Raji (cell line): ENCODE measurements at regions not wholly inside any gene's neighbourhood (a gene's known extent, or its start where the extent isn't known, plus 50 kb on each side); places are given as distances from the start of the nearest gene placed in this dataset.

Source experiments
- POLR2A ChIP-seq: IDR thresholded peaks from 2 replicates; pipeline ENCODE4 v1.6.1; 2011; ENCODE audit warnings: low read depth, low read length, control low read depth; ENCODE audit not compliant: insufficient read depth

DNA sequence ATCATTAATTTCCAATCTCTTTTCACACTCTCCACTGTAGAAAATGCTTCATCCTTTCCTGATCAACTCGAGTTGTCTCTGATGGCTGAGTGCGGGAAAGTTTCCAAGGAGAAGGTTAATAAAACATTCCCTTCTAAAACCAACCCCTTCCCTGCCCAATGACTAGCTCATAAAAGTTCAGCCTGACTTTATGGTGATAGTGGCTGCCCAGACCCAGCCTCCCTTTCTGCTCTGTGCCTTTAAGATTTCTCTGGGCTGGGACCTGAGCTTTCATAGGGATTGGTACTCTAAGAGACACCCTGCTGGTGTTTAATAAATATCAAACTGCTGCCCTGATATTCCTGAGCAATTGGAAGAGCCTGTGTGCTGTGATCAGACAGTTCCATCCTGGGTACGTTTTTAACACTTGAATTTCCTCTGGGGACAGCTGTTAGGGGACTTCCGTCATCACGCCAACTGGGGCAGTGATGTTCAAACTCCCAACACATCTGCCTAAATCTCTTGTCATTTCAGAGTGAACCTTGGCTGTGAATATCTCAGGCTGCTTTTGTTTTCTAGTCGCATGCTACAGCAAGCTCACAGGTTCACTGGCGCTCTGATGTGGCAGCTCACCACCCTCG lies 195.0 kb upstream of the KIRREL3 start:
- TF ChIP-seq POLR2A, result no peak

DNA sequence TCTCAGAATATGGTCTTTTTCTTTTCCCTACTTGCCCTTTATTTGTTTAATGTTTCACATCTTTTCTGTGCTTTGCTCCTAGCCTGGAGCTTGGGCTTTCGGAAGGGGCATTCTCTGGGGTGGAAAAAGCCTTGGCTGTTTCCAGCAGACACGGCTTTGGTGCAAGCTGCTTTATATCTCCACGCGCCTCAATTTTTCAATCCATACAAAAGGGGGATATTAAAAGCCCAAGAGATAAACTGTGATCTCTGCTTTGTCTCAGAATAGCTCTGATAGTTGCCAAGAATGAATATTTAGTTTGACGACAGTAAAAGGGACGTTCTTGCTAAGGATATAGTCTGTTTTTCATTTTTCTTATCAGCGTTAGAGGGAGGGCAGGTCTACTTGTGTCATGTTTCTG lies 194.0 kb upstream of the KIRREL3 start:
- TF ChIP-seq POLR2A, result no peak

DNA sequence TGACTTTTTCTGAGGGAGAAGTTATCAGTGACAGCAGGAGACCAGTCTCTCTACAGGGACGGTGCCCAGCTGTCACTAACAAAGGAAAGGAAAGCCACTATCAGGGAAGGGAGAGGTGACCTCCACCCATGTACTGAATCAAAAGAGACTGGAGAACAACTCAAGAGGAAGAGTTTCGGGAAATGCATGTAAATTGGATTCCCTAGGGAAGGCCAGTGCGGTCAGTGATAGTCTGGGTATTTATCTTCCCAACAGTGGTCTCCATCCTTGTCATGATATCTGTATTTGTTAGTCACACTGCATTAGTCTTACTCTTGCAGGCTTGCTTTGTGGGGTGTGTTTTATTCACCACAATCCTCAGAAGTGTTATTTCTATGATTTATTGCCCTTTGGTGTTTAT lies 193.4 kb upstream of the KIRREL3 start:
- TF ChIP-seq POLR2A, result no peak

DNA sequence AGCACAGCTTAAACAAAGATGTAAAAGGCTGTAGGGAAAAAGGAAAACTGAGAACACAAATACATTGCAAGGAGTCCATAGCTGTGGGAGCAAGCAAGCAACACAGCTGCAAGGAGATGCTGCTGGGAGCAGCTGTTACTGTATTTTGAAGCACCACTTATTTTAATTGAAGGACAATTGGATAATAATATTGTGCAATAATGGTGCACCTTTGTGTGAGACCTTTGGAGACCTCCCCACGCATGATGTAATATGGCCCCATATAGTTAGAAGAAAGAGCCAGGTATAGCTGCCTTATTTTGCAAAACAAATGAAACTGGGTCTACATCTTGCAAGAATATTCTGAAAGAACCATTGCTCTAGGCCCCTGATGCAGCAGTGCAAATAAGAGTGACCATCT lies 191.1 kb upstream of the KIRREL3 start:
- no peak for TF ChIP-seq POLR2A

DNA sequence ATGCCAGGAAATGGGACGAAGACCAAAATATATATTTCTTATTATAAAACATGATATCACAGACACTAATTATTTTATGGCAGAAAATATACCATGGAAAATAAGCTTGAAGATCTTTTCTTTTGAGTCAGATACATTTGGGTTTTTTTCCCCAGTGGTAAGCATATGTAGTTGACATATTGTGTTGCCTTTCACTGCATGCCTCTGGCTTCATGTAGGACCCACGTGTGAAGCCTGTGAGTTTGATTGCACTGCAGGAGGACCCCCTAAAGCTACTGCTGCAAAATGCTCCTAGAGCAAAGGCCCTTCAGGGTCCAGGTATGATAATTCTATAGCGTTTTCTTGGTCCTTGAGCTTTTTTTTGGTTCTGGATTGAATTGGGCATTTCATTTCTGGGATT lies 190.7 kb upstream of the KIRREL3 start:
- TF ChIP-seq POLR2A, result no peak

DNA sequence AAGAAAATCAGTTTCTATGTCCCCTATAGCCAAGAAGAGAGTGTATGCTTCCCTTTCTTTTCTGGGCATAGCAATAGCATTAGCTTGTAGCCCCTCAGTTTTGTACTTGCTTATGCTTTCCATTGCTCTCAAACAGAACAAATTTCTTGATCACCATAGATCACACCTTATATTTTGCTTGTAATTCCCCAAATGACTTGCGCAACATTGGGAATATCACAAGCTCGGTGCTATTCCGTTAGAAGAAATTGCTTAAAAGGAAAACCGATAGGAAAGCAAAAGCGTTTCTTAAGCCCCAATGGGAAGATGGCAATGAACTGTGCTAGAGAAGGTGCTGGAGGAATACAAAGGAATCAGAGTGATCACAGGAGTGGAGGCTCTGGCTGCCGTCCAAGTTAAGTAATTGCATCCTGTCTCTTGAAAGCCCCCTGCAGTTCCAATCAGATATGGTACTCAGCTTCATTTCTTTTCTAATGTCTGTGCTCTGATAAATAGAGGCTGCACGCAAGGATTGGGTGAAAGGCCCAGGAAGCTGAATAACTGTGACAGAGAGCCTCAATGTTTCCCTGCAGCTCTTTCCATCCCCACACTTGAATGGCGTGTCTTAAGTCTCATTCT lies 182.1 kb upstream of the KIRREL3 start:
- TF ChIP-seq POLR2A, result no peak

DNA sequence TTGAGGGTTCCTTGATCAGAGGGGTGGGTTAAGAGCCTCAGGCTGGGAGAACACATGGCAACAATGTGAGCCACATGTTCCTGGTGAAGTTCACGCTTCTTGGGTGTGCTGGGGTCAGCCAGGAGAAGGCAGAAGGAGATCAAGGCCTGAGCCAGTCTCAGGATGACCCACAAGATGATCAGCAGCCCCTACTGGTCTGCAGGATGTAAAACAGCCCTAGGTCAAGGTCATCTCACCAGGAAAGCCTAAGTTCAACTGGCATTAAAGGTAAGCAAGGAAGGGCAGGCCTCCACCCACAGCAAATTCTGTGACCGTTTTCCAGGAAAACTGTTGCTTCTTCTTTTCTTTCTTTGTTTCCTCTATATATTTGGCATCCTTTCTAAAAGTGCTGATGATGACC lies 156.7 kb upstream of the KIRREL3 start:
- TF ChIP-seq POLR2A, result no peak

DNA sequence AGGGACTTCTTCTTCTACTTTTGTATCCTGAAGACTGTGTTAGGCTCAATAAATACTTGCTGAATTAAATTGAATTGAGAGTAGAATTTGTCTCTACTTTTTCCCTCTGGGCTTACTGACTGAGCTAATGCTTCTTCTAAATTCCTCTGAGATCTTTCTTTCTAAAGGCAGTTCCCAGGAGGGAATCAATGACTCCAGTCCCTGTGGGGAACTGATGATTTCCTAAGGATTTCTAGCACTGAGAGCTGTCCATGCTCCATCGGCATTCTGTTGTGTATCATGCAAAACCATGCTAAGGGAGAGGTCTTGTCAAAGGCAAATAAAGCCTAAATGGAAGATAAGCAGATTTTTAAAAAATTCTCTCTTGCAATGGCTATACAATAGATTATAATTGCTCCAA lies 148.8 kb upstream of the KIRREL3 start:
- TF ChIP-seq POLR2A, result no peak

DNA sequence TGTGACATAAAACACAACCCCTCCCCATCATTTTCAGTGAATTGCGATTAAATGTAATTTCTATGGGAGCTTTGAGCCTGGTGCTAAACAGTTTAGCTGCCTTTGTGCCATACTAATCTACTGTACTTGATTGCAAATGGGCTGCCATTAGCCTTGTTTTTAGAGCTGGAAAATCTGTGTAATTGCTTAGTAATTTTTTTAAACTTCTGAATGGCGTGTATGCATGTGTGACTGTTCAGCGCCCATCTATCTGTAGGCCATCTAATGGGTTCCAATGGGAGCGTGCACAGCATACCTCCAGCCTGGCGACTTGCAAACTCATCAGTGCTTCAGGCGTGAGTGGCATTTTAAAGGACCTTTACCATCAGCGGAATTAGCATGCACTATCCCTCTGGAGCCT lies 142.7 kb upstream of the KIRREL3 start:
- no peak for TF ChIP-seq POLR2A

DNA sequence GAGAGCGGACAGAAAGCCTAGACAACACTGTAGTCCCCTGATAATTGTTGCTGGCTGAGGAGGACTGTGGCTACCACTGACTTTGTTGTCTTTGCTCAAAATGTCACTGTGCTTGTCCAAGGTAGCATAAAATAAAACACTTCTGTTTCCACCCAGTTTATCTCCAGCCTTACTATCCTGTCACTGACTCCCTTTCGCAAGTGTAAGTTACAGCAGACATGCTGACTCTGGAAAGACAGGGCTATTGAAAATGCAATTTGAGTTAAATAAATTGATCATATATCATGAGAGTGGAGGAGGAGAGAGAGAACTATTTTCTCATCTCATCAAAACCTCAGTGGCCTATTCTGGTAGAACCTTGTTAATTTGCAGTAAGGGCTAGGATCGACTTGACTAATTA lies 138.0 kb upstream of the KIRREL3 start:
- TF ChIP-seq POLR2A, result no peak

DNA sequence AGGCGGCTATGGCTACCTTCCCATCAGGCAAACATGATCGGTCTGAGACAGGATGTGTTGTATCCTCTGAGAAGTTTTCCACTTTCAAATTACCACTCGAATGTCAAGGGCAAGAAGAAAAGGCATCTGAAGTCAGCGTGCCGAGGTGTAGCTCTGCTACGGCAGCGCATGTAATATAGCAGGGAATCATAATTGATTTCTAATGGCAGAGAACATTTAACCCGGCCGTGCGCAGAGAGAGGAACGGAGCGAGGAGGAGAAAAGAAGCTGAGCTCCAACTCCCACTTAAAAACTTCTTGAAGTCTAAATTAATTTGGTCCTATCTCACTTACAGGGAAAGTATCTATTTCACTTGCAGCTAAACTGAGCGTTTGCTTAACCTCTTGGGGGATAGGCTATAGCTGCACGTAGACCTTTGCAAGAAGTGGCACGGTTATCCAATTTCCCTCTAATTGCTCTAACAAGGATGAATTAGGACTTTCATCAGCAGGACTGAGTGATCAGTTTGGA lies 137.3 kb upstream of the KIRREL3 start:
- TF ChIP-seq POLR2A, result no peak

DNA sequence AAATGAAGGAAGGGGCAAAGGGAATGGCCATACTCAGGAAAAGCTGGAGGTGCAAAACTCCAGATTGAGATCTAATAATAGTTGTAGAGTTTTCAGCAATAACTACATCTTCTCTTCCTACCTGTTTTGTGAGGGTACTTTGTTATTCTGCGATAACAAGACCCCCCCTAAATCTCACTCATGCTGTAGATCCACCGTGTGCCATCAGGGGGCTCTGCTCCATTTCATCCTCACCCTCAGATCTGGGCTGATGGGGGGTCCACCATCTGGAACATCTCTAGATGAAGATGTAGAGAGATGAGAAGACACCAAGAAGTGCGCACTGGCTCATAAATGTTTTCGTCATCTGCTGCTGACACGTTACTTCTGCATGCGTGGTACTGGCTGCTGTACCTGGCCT lies 135.9 kb upstream of the KIRREL3 start:
- no peak for TF ChIP-seq POLR2A

DNA sequence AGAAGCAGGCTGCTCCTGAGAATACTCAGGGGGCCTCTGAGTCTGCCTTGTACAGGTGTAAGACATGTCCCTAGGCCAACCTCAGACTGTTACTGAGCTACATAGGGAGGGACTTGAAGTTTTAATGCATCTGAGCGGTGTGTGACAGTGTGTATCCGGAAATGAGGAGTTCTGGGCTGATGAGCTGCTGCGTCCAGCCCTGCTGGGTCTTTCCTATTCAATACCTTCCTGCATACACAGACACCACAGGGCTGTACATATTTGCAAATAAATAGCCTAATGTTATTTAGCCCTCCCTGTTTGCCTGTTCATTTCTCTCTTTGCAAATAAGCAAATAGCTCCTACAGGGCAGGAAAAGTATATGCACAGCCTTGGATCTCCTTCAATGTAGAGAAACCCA lies 134.7 kb upstream of the KIRREL3 start:
- no peak for TF ChIP-seq POLR2A

DNA sequence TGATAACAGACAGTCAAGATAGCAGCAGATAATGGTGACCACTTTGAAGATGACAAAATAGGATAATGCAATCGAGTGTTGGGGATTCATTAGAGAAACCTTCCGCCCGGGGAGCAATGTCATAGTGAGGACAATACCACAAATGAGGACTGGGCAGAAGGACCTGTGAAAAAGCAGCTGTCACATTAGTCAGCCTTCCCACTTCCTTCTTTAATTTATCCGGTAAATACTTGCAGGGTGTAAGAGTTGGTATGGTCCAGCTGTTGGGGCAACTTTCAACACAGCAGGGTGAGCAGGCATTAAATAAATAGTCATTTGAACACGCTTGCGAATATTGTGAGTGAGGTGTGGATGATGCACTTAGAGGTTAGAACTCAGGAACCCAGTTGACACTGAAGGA lies 132.5 kb upstream of the KIRREL3 start:
- no peak for TF ChIP-seq POLR2A

DNA sequence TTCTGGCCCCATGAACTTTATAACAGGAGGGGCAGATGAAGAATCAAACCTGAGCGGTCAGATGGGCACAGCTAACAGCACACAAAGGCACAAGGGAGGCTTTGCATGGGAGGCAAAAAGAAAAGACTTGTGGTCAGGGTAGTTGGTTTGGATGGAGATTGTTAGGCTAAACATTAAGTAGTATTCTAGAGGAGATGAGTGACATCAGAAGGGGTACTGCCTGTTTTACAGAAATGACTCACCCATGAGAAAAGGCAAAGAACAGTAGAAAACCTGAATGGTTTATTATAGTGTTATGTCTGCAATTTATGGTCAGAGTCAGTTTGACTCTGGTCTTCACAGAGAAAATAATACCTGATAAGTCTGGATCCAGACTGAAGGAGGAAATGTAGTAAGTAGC lies 129.8 kb upstream of the KIRREL3 start:
- no peak for TF ChIP-seq POLR2A

DNA sequence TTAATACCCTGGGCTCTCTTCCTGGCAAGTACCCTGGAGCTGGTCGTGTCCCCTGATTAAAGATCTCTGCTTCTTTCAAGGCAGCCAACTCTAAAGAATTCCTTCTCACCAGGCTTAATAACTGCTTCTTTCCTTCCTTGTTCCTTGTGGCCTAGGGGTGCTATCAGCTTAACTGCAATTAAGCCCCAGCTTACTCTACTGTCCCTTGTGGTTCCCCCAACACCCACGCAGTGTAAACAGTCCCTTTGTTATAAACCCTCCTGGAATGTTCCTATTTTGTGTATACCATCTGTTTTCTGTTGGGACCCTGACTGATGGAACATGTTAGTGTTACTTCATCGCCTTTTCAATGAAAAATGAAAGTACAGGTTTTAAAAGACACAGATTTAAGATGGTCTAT lies 126.4 kb upstream of the KIRREL3 start:
- TF ChIP-seq POLR2A, result no peak

DNA sequence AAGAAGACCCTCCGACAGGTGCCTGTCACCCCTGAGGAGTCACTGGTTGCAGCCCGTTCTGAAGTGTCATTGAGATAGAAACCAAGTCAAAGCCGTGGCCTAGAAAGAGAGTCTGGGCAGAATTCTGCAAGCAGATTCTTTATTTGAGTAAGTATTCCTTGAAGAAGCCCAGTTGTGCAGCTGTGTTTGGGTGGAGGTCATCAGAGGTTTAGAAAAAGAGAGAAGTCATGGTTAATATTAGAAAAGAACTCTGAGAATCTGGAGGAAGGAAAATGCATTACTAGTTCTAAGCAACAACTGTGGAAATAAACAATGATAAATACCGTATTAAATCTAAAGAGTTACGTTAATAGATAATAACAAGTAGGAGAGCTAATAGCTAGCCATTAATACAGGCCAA lies 118.8 kb upstream of the KIRREL3 start:
- TF ChIP-seq POLR2A, result no peak

DNA sequence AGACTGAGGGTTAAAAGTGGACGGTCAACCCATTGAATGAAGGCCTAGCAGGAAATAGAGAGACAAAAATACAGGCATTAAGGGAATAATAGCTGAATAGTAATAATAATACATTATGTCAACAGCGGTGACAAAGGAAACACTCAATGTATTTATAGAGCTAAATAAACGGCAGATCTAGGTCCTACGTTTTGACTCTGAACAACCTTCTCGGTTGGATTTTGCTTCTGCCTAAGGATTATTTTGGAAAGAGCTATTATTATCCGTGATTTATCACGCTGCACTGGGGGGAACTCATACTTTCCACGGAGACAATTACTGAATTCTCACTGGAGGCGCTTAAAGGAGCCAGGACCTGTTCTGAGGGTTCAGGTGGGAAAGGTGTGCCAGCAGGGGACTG lies 118.2 kb upstream of the KIRREL3 start:
- TF ChIP-seq POLR2A, result no peak

DNA sequence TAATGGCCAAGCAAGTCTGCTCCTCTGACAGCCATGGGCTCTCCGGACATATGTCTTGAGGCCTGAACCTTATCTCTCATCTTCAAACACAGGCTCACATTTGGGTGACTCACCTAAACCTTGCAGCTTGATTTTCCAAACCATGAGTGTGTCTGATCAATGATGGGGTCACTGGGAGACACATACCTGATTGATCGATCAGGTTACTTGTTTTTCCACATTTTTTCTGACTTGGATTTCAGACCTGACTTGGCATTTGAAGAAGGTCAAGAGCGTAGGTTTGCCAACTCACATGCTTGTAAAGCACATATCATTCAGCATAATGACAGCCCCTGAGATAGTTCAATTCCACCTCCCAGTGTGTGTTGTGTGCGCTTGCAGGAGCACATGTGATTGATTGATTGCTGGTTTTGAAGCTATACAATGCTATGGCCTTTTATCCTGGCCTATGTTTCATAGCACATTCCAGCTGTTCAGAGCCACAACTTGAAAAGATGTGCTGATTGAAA lies 116.7 kb upstream of the KIRREL3 start:
- no peak for TF ChIP-seq POLR2A
